ENCODE measurements at regions not wholly inside any gene's neighbourhood (a gene's known extent, or its start where the extent isn't known, plus 50 kb on each side); places are given as distances from the start of the nearest gene placed in this dataset.

DNA sequence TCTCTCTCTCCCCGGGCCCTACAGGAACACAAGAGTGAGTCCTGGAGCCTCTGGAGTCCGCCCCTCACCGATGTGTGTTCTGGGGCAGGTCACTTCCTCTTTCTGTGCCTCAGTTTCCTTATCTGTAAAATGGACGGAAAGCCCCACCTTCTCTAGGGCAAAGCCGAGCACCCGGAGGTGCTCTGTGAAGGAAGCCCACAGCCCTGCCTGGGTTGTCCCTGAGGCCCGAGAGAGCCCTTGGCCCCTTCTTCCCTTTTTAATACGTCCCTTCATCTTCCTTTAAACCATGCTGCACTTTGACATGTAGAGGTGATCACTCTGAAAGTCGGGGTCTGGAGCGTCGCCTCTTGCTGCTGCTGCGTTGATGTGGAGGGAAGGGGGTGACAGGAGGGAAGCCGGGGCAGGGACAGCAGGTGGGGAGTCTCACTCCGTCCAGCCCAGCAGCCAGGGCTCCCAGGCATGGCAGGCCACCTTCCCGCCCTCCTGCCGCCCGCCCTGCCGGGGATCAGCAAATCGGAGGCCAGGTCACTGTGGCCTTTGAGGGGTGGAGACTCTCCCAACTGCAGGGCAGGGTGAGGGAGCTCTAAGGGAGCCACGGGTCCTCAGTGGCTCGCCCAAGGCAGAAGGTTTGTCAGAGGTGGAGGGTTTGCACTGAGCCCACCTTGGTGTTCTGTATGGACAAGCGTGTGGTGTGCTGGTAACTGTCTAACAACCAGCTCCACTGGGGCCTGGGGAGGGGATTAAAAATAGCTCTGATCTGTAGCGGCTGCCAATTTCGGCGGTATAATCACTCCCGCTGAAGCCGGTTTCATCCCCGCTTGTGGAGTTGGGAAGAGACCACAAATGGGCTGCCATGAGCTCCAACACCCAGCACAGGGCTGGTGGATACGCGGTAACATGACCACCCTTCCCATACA is 135.9 kb upstream of the ID2 start:
- intact Hi-C loops (cut with micrococcal nuclease): loop anchor here (10.0 kb wide), 1 partner anchor 241 kb away; no protein-coding TSS in a partner anchor
- Mint-ChIP-seq H3K4me3 (no peak overlapping the region), H3K27ac (peak overlapping the region; percentile 97), H3K27me3 (peaks cover 1% of the 10 kb centered on the region), H3K36me3 (ENCODE audit: low read depth) (no peaks in the 10 kb centered on the region), H3K4me1 (ENCODE audit: low read depth) (peaks cover 63% of the 10 kb centered on the region), H3K9me3 (no peaks in the 10 kb centered on the region)
- POLR2A ChIA-PET: interaction anchor here (0.8 to 4.7 kb wide), 5 partner anchors 29 to 134 kb away, joined by 3 to 54 read pairs (median 3); partner anchors contain the start of gene ID2
- no peak for DNase-seq
- CTCF ChIA-PET: interaction anchor here (1.0 to 2.7 kb wide), 2 partner anchors 35 to 135 kb away, joined by 3 to 8 read pairs; partner anchors contain the start of gene ID2
- no peak for ATAC-seq
- TF ChIP-seq, protein P1, sequence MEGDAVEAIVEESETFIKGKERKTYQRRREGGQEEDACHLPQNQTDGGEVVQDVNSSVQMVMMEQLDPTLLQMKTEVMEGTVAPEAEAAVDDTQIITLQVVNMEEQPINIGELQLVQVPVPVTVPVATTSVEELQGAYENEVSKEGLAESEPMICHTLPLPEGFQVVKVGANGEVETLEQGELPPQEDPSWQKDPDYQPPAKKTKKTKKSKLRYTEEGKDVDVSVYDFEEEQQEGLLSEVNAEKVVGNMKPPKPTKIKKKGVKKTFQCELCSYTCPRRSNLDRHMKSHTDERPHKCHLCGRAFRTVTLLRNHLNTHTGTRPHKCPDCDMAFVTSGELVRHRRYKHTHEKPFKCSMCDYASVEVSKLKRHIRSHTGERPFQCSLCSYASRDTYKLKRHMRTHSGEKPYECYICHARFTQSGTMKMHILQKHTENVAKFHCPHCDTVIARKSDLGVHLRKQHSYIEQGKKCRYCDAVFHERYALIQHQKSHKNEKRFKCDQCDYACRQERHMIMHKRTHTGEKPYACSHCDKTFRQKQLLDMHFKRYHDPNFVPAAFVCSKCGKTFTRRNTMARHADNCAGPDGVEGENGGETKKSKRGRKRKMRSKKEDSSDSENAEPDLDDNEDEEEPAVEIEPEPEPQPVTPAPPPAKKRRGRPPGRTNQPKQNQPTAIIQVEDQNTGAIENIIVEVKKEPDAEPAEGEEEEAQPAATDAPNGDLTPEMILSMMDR (IDR thresholded peaks at IDR 0.05): no peak

DNA sequence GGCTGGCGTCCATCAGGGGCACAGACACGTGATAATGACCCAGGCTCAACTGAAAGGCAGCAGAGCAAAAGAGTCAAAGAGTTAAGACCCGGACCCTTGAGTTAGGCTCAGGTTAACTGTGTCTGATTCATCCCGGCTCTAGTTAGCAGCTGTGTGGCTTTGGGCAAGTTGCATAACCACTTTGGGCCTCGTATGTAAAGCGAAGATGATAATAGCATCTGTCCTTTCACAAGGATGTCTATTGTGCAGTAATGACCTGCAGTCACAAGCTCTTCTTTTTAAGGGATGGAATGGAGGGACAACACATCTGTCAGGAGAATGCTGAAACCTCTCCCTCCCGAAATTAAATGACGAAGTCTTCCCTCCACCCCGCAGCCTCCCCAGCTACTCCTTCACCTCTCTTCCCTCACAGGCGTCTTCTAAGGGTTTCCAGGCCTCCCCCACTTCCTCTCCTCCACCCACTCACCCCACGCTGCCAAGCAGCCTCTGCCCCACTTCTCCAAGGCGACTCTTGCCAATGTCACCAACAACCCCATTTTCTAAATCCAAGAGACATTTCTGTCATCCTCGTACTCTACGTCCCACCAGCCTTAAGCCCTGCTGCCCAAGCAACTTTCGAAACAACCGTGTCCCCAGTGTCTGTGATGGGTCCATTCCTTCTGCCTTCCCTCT is 135.1 kb upstream of the ID2 start:
- no peaks in the 10 kb centered on the region for H3K27me3 Mint-ChIP-seq
- H3K9me3 Mint-ChIP-seq: no peaks in the 10 kb centered on the region
- intact Hi-C loops (cut with micrococcal nuclease): loop anchor here (10.0 kb wide), 1 partner anchor 242 kb away; no protein-coding TSS in a partner anchor
- TF ChIP-seq, protein P1 (IDR thresholded peaks at IDR 0.05): no peak
- DNase-seq: peak; percentile 39
- H3K4me3 Mint-ChIP-seq: no peak overlapping the region
- no peak for ATAC-seq
- H3K27ac Mint-ChIP-seq: peak overlapping the region; percentile 66
- no peaks in the 10 kb centered on the region for H3K36me3 Mint-ChIP-seq (ENCODE audit: low read depth)
- ChIA-PET CTCF (interaction anchor here (2.7 kb wide), 1 partner anchor 134 kb away, joined by 8 read pairs; the partner anchor contains the start of gene ID2), POLR2A (interaction anchor here (0.6 to 1.1 kb wide), 3 partner anchors 29 to 1103 kb away, joined by 3 read pairs; no protein-coding TSS in a partner anchor)
- H3K4me1 Mint-ChIP-seq (ENCODE audit: low read depth): peaks cover 63% of the 10 kb centered on the region

DNA sequence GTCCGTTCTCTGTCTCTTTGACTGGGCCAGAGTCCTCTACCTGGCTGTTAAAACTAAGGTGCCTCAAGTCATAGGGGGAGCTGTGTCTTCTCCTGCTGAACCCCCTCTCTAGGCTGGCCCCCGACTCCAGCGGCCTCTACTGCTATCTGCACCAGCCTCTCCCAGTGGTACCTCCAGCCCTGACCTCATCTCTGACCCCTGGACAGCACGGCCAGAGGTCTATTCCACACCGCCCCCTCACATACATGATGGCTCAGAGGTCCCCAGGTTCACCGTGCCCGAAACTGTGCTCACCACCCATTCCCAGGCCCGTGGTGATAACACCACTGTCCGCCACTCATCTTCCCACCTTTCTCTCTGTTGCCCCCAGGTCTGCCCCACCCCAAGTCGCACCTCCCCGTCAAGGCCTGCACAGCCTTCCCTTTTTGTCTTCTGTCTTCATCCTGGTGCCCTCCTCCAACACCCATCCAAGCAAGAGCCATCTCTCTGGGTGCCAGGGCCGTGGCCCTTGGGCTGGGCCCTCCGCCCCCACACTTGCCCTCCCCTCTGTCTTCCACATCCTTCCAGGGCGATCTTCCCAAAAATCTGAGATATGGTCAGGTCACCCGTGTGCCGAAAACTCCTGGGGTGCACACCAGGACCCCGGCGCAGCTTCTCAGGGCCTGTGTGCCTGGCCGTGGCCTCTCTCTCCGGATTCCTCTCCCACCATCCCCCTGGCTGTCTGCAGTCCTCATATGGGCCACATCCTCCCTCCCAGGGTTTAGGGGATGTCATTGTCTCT is 134.4 kb upstream of the ID2 start:
- ChIA-PET POLR2A (no interaction called here), CTCF (interaction anchor here (1.7 kb wide), 1 partner anchor 12 kb away, joined by 7 read pairs; no protein-coding TSS in a partner anchor)
- no peaks in the 10 kb centered on the region for H3K36me3 Mint-ChIP-seq (ENCODE audit: low read depth)
- ATAC-seq (no peak), DNase-seq (no peak)
- H3K4me1 Mint-ChIP-seq (ENCODE audit: low read depth): peaks cover 64% of the 10 kb centered on the region
- intact Hi-C loops (cut with micrococcal nuclease): loop anchor here (10.0 kb wide), 1 partner anchor 243 kb away; no protein-coding TSS in a partner anchor
- H3K4me3 Mint-ChIP-seq: no peak overlapping the region
- no peaks in the 10 kb centered on the region for H3K9me3 Mint-ChIP-seq
- TF ChIP-seq, protein P1 (IDR thresholded peaks at IDR 0.05): no peak
- no peaks in the 10 kb centered on the region for H3K27me3 Mint-ChIP-seq
- H3K27ac Mint-ChIP-seq: no peak overlapping the region

DNA sequence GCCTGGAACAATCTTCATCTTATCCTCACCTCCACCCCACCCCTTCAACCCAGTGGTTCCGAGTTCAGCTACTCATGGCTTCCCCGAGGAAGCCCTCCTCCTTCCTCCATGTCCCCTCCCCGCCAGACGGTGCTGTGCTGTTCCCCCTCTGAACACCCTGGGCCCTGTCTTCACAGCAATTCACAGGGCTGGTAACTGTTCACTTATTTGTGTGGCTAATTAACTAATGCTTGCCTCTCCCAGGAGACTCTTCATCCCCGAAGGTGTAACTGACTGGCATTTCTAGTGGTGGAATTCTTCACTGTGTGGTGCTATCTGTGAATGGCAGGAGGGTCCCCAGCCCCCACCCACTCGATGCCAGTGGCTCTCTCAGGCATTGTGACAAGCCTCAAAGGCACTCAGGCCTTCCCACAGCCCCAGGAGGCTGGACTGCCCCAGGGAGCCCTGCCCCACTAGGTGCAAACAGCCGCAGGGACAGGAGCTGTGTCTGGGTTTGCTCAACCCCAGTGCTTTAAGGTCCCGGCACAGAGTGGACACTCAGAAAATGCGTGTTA is 133.7 kb upstream of the ID2 start:
- no peak for DNase-seq
- no peak overlapping the region for H3K4me3 Mint-ChIP-seq
- H3K27ac Mint-ChIP-seq: no peak overlapping the region
- CTCF ChIA-PET: interaction anchor here (1.7 kb wide), 1 partner anchor 12 kb away, joined by 7 read pairs; no protein-coding TSS in a partner anchor
- no peaks in the 10 kb centered on the region for H3K36me3 Mint-ChIP-seq (ENCODE audit: low read depth)
- H3K4me1 Mint-ChIP-seq (ENCODE audit: low read depth): peaks cover 57% of the 10 kb centered on the region
- intact Hi-C loops (cut with micrococcal nuclease): loop anchor here (10.0 kb wide), 1 partner anchor 243 kb away; no protein-coding TSS in a partner anchor
- H3K27me3 Mint-ChIP-seq: no peaks in the 10 kb centered on the region
- TF ChIP-seq, protein P1 (IDR thresholded peaks at IDR 0.05): no peak
- no peak for ATAC-seq
- no peaks in the 10 kb centered on the region for H3K9me3 Mint-ChIP-seq
- POLR2A ChIA-PET: interaction anchor here (1.0 kb wide), 1 partner anchor 24 kb away, joined by 3 read pairs; no protein-coding TSS in a partner anchor
